ENCODE measurements at regions not wholly inside any gene's neighbourhood (a gene's known extent, or its start where the extent isn't known, plus 50 kb on each side); places are given as distances from the start of the nearest gene placed in this dataset.
"Not testable (repeated sequence)": the region's sequence is repeated elsewhere in the genome, so short reads cannot be mapped to it uniquely, and the experiment has no call there.

GRCh38 chr3:76222201-76222600 lies 436.9 kb upstream of the ZNF717 start:
- no peak for DNase-seq

DNA sequence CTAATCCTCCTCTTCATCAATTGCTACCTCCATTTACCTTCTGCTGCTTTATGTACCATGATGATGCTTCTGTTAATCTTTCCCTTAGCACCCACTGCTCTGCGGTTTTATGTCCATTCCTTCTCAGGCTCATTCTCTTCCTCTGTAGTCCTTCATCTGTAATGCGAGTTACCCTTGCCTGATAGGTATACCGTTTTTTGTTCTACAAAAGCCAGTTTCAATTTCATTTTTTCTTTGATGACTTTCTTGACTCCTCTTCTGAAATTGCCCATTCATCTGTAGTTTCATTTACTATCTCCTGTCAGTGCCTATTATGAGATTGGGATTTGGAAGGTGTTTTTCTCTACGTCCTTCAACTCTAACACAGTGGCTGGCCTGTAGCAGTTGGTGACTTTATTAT lies 445.9 kb upstream of the ZNF717 start:
- no peak for DNase-seq

GRCh38 chr3:76242886-76243753 lies 457.8 kb upstream of the ZNF717 start:
- DNase-seq = no peak

DNA sequence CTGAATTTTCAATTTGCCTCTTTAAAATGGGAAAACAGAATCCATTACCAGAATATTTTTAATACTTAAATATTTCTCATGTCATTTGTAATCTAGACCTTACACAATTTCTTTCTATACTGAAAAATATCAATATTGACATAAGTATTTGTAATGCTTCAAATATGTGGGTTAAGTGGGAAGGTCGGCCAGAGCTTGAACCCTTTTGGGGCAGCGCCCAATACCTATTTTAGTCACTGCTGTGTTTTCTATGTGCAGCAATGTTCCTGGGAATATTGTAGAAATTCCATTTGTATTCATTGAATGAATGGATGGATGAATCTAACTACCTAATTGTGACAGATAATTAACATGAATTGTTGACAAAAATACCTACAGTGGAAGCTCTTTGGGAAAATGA lies 459.7 kb upstream of the ZNF717 start:
- no peak for DNase-seq

- DNase-seq = no peak
Measured at GRCh38 chr3:76245622-76246021, 460.3 kb upstream of the ZNF717 start.

GRCh38 chr3:76264496-76264895 lies 479.1 kb upstream of the ZNF717 start:
- no peak for DNase-seq

GRCh38 chr3:76264911-76265310 lies 479.6 kb upstream of the ZNF717 start:
- no peak for DNase-seq

DNA sequence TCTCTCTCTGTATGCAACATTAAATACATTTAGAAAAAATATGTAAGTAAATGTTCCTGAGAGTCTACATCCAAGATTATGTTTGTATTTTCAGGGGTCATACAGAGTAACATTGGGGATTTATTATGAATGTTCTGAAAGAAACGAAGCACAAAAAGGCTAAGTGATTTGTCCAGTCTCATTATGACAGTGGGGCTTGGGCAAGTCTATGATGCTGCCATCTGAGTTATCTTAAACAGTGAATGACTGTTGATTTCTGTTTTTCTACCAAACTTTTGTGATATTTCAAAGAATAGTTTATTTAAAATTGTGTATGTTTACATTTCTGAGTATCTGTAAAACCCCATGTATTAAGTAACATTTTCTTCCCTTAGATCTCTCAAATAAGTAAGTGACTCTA lies 481.2 kb upstream of the ZNF717 start:
- no peak for DNase-seq

DNA sequence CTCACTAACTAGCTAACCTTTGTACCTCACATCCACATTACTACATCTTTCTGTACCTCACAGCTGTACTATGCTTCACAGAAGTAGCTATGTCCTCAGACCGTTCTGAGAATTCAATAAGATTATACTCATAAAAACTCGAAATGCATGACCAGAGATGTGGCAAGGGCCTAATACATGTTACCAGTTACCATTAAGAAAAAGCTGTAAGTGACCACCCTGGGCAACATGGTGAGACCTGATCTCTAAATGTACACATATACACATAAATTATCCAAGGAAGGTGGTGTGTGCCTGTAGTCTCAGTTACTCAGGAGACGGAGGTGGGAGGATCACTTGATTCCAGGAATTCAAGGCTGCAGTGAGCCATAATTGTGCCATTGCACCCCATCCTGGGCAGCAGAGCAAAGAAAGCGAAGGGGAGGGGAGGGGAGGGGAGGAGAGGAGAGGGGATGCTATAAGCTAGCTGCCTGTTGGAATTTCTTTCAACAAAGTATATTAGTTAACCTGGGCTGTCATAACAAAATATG lies 482.6 kb upstream of the ZNF717 start:
- no peak for DNase-seq

DNA sequence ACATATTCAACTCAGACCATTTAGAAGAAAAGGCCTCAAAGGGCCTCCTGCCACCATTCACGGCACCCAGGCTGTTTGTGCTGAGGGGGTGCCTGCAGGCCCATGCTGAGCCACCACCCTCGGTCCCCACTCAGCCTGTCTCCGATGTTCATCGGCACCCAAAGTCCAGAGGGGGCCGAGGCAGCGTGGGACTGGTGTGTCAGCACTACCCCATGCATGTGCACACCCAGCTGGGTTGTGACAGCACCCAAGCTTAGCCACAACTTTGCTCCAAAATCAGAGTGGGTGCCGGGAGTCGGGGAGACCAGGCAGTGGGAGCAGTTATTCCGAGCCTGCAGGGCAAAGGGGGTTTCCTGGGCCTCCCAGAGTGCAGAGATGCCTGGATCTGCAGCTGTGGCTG lies 508.5 kb upstream of the ZNF717 start:
- no peak for DNase-seq

- DNase-seq = no peak
Measured at GRCh38 chr3:76300746-76301145, 515.4 kb upstream of the ZNF717 start.

DNA sequence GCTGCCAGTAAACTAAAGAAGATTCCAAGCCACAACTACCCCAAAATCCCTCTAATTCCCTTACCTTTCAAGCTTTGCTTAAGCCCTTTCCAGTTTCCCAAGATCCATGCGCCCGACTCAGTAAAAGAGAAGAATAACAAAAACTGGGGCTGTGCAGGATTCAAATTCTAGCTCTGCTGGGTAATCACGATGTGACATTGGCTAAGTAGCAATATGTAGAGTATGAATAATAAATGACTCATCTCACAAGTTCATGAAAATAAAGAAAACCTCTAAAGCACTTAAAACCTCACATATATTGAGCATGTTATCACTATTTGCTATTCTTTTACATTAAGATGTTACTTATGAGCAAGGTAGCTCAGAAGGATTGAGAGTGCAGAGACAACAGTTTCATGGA lies 522.2 kb upstream of the ZNF717 start:
- DNase-seq = no peak

DNA sequence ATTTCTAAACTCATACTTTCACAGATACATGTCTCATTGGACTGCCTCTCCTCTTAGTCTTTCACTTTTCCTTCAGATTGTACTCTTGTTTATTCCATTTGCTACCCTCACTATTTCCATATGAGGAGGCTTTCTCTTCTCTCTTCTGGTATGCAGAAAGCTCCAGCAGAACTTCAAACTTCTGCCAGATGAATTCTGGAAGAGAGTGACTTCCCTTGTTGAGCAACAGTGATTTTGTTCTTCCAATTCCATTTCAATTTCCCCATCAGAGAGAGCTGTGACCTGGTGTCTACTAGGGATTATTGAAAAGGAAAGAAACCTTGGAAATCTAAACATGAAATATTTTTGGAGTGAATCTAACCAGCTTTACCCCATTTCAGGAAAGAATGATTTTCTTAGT lies 523.2 kb upstream of the ZNF717 start:
- peak; percentile 51 for DNase-seq

GRCh38 chr3:76310089-76310488 lies 524.7 kb upstream of the ZNF717 start:
- DNase-seq = no peak

- DNase-seq = no peak
Measured at GRCh38 chr3:76310667-76311066, 525.3 kb upstream of the ZNF717 start.

DNA sequence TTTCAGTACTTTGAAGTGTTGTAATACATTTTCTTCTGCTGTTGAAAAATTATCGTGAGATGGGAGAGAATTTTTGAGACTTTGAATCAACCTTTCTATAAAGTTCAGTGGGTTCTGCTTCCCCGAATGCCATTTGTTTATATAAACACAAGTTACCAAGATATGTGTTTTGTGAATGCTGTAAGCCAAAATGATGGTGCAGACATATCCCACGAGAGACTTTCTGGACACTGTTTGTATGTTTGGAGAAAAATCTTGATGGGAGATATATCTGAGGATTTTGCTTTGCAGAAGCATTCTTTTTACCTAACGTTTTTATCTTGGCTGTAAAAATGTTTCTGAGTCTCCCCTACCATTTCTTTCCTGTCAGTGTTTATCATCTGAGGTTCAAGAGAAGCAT lies 526.6 kb upstream of the ZNF717 start:
- no peak for DNase-seq

DNA sequence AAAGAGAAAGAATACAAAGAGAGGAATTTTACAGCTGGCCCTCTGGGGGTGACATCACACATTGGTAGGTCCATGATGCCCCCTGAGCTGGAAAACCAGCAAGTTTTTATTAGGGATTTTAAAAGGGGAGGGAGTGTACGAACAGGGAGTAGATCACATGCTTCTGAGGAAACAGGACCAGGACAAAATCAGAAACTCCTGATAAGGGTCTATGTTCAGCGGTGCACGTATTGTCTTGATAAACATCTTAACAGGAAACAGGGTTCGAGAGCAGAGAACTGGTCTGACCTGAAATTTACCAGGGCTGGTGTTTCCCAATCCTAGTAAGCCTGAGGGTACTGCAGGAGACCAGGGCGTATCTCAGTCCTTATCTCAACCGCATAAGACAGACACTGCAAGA lies 530.6 kb upstream of the ZNF717 start:
- not testable (repeated sequence) for DNase-seq

GRCh38 chr3:76321614-76322013 lies 536.3 kb upstream of the ZNF717 start:
- no peak for DNase-seq

- no peak for DNase-seq
Measured at GRCh38 chr3:76324101-76324500, 538.8 kb upstream of the ZNF717 start.

GRCh38 chr3:76345878-76346277 lies 560.5 kb upstream of the ZNF717 start:
- DNase-seq = no peak

GRCh38 chr3:76346690-76347089 lies 561.3 kb upstream of the ZNF717 start:
- no peak for DNase-seq

DNA sequence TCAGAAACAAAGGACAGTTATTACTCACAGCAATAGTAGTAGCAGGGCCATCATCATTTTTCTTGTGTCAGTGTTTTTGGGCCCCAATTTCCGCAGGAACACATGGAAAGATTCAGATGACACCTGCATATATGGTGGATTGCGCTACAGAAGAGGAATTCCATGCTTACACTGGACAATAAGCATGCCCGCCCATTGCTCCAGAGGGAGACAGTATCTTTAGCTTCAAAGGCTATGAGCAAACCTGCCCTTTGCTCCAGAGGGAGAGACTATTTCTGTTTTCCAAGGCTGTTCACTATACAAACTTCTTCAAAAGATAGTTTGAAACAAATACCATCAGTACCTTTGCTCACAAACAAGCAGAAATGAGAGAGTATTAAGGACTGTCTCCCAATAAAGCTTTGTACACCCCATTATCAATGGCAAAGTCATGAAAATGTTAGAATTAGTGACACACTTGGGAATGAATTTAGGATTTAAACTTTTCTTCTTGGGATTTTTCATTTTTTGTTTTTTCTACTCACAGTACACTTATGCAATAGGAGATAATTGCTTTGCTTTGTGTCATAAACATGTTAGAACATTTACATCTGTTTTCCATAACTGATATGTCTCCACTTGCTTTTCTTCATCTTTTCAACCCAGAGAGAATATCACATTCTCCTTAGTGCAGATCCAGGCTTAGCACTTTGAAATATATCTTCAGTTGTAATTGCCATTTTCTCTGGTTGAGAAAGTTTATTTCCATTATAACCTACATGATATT lies 564.5 kb upstream of the ZNF717 start:
- DNase-seq = no peak

DNA sequence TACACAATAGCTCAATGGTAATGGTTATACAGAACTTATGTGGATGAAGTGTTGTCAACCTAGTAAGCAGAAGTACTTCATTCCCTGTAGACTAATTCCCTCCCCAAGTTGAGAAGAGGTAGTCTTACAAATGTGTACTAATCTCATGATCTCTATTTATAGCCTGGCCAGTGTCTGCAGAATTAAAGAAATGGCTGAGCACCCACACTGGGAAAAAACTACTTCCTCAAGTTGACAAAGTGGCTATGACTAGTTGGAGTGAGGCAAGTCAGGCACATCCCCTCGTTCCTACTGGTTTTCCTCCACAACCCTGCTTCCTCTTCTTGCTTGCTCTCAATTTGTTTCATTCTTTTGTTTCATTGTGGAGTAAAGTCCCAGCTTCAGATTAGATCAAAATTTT lies 566.7 kb upstream of the ZNF717 start:
- DNase-seq = no peak

Measured in amniotic stem cell (primary cell).